ENCODE measurements at regions not wholly inside any gene's neighbourhood (a gene's known extent, or its start where the extent isn't known, plus 50 kb on each side); places are given as distances from the start of the nearest gene placed in this dataset.

GRCh38 chr12:90166671-90167070 lies 458.0 kb upstream of the ATP2B1 start:
- no peak for TF ChIP-seq CTCF (IDR thresholded peaks at IDR 0.05; ENCODE audit: unreplicated experiment in 3 of 3)
- Mint-ChIP-seq H3K27ac (no peak overlapping the region), H3K27me3 (ENCODE audit: low read depth) (no peaks in the 10 kb centered on the region), H3K4me1 (no peaks in the 10 kb centered on the region), H3K4me3 (no peak overlapping the region), H3K36me3 (ENCODE audit: low read depth) (no peaks in the 10 kb centered on the region), H3K9me3 (peaks cover 7% of the 10 kb centered on the region)

GRCh38 chr12:90166012-90166411 lies 457.4 kb upstream of the ATP2B1 start:
- Mint-ChIP-seq H3K36me3 (ENCODE audit: low read depth) (no peaks in the 10 kb centered on the region), H3K4me3 (no peak overlapping the region), H3K27me3 (ENCODE audit: low read depth) (no peaks in the 10 kb centered on the region), H3K9me3 (peaks cover 7% of the 10 kb centered on the region), H3K4me1 (no peaks in the 10 kb centered on the region), H3K27ac (no peak overlapping the region)
- TF ChIP-seq CTCF (IDR thresholded peaks at IDR 0.05; ENCODE audit: unreplicated experiment in 3 of 3): no peak

- Mint-ChIP-seq H3K27ac (no peak overlapping the region), H3K9me3 (peaks cover 7% of the 10 kb centered on the region), H3K36me3 (ENCODE audit: low read depth) (no peaks in the 10 kb centered on the region), H3K4me3 (no peak overlapping the region), H3K27me3 (ENCODE audit: low read depth) (no peaks in the 10 kb centered on the region), H3K4me1 (no peaks in the 10 kb centered on the region)
- TF ChIP-seq CTCF (IDR thresholded peaks at IDR 0.05; ENCODE audit: unreplicated experiment in 3 of 3): no peak
Measured at GRCh38 chr12:90163975-90164374, 455.3 kb upstream of the ATP2B1 start.

GRCh38 chr12:90153827-90154226 lies 445.2 kb upstream of the ATP2B1 start:
- Mint-ChIP-seq H3K4me1 (peaks cover 13% of the 10 kb centered on the region), H3K27ac (no peak overlapping the region), H3K36me3 (ENCODE audit: low read depth) (no peaks in the 10 kb centered on the region), H3K27me3 (ENCODE audit: low read depth) (no peaks in the 10 kb centered on the region), H3K9me3 (no peaks in the 10 kb centered on the region), H3K4me3 (no peak overlapping the region)
- no peak for TF ChIP-seq CTCF (IDR thresholded peaks at IDR 0.05; ENCODE audit: unreplicated experiment in 3 of 3)

- Mint-ChIP-seq H3K27me3 (ENCODE audit: low read depth) (no peaks in the 10 kb centered on the region), H3K4me3 (no peak overlapping the region), H3K36me3 (ENCODE audit: low read depth) (no peaks in the 10 kb centered on the region), H3K27ac (no peak overlapping the region), H3K9me3 (no peaks in the 10 kb centered on the region), H3K4me1 (peaks cover 13% of the 10 kb centered on the region)
- no peak for TF ChIP-seq CTCF (IDR thresholded peaks at IDR 0.05; ENCODE audit: unreplicated experiment in 3 of 3)
Measured at GRCh38 chr12:90152897-90153624, 444.4 kb upstream of the ATP2B1 start.

GRCh38 chr12:90151491-90152015 lies 442.9 kb upstream of the ATP2B1 start:
- no peak for TF ChIP-seq CTCF (IDR thresholded peaks at IDR 0.05; ENCODE audit: unreplicated experiment in 3 of 3)
- no peaks in the 10 kb centered on the region for H3K36me3 Mint-ChIP-seq (ENCODE audit: low read depth)
- H3K27ac Mint-ChIP-seq: no peak overlapping the region
- H3K9me3 Mint-ChIP-seq: no peaks in the 10 kb centered on the region
- peaks cover 13% of the 10 kb centered on the region for H3K4me1 Mint-ChIP-seq
- H3K27me3 Mint-ChIP-seq (ENCODE audit: low read depth): no peaks in the 10 kb centered on the region
- H3K4me3 Mint-ChIP-seq: no peak overlapping the region

Data from nephron (organoid).